ENCODE measurements at regions not wholly inside any gene's neighbourhood (a gene's known extent, or its start where the extent isn't known, plus 50 kb on each side); places are given as distances from the start of the nearest gene placed in this dataset.

- TF ChIP-seq CTCF (IDR thresholded peaks at IDR 0.05; ENCODE audit: borderline replicate concordance, extremely low read depth, low read length, poor library complexity, severe bottlenecking) (no peak), EZH2 (IDR thresholded peaks at IDR 0.05; ENCODE audit: borderline replicate concordance, low read depth, low read length, severe bottlenecking) (no peak)
Observed at GRCh38 chr16:85171759-85172454, 59.6 kb upstream of the CIBAR2 start.
